GM21423 (cell line): ENCODE measurements at regions not wholly inside any gene's neighbourhood (a gene's known extent, or its start where the extent isn't known, plus 50 kb on each side); places are given as distances from the start of the nearest gene placed in this dataset.
"Not testable (repeated sequence)": the region's sequence is repeated elsewhere in the genome, so short reads cannot be mapped to it uniquely, and the experiment has no call there.

ENCODE experiments used
- ATAC-seq: cut with Tn5 transposase; IDR thresholded peaks from one replicate; pipeline ENCODE4 v1.9.1; 2021; ENCODE audit warnings: mild to moderate bottlenecking, moderate library complexity; ENCODE audit not compliant: unreplicated experiment

- no peak for ATAC-seq
Measured at GRCh38 chr4:136000246-136000645, 1532.0 kb downstream of the PCDH18 start.

- ATAC-seq: no peak
Measured at GRCh38 chr4:135994360-135994759, 1537.9 kb downstream of the PCDH18 start.

GRCh38 chr4:135976860-135977259 lies 1555.4 kb downstream of the PCDH18 start:
- ATAC-seq: no peak

- ATAC-seq: no peak
Measured at GRCh38 chr4:135966936-135967335, 1565.4 kb downstream of the PCDH18 start.

GRCh38 chr4:135963009-135963408 lies 1569.3 kb downstream of the PCDH18 start:
- no peak for ATAC-seq

GRCh38 chr4:135949931-135950330 lies 1582.4 kb downstream of the PCDH18 start:
- no peak for ATAC-seq

- no peak for ATAC-seq
Measured at GRCh38 chr4:135948797-135949196, 1583.5 kb downstream of the PCDH18 start.

GRCh38 chr4:135941671-135942070 lies 1590.6 kb downstream of the PCDH18 start:
- ATAC-seq: no peak

GRCh38 chr4:135934026-135934425 lies 1598.3 kb downstream of the PCDH18 start:
- no peak for ATAC-seq

- ATAC-seq: no peak
Measured at GRCh38 chr4:135927651-135928050, 1604.6 kb downstream of the PCDH18 start.

- no peak for ATAC-seq
Measured at GRCh38 chr4:135921081-135921480, 1611.2 kb downstream of the PCDH18 start.

- ATAC-seq: no peak
Measured at GRCh38 chr4:135917011-135917410, 1615.3 kb downstream of the PCDH18 start.

GRCh38 chr4:135900956-135901355 lies 1631.3 kb downstream of the PCDH18 start:
- no peak for ATAC-seq

GRCh38 chr4:135864304-135864703 lies 1662.7 kb upstream of the PABPC4L start:
- ATAC-seq: not testable (repeated sequence)

- no peak for ATAC-seq
Measured at GRCh38 chr4:135840781-135841180, 1639.2 kb upstream of the PABPC4L start.

GRCh38 chr4:135839712-135840111 lies 1638.1 kb upstream of the PABPC4L start:
- no peak for ATAC-seq

- no peak for ATAC-seq
Measured at GRCh38 chr4:135838889-135839288, 1637.3 kb upstream of the PABPC4L start.

- ATAC-seq: no peak
Measured at GRCh38 chr4:135834471-135834870, 1632.9 kb upstream of the PABPC4L start.

- no peak for ATAC-seq
Measured at GRCh38 chr4:135833529-135833928, 1631.9 kb upstream of the PABPC4L start.

- ATAC-seq: no peak
Measured at GRCh38 chr4:135824759-135825296, 1623.2 kb upstream of the PABPC4L start.

- no peak for ATAC-seq
Measured at GRCh38 chr4:135804785-135805184, 1603.2 kb upstream of the PABPC4L start.

GRCh38 chr4:135777361-135777760 lies 1575.8 kb upstream of the PABPC4L start:
- no peak for ATAC-seq

- ATAC-seq: no peak
Measured at GRCh38 chr4:135775909-135776308, 1574.3 kb upstream of the PABPC4L start.
